ENCODE measurements at regions not wholly inside any gene's neighbourhood (a gene's known extent, or its start where the extent isn't known, plus 50 kb on each side); places are given as distances from the start of the nearest gene placed in this dataset.
"Not testable (repeated sequence)": the region's sequence is repeated elsewhere in the genome, so short reads cannot be mapped to it uniquely, and the experiment has no call there.

GRCh38 chr16:85222155-85222863, 110.0 kb upstream of the CIBAR2 start:
- DNase-seq = no peak

- DNase-seq = no peak
These were observed 113.0 kb upstream of the CIBAR2 start for GRCh38 chr16:85225257-85225656.

GRCh38 chr16:85225721-85226120, 113.4 kb upstream of the CIBAR2 start:
- no peak for DNase-seq

GRCh38 chr16:85227084-85227945, 115.0 kb upstream of the CIBAR2 start:
- DNase-seq = no peak

- no peak for DNase-seq
These were observed 115.9 kb upstream of the CIBAR2 start for GRCh38 chr16:85227946-85228862.

- DNase-seq = no peak
These were observed 116.7 kb upstream of the CIBAR2 start for GRCh38 chr16:85228970-85229430.

- DNase-seq = no peak
These were observed 117.7 kb upstream of the CIBAR2 start for GRCh38 chr16:85229869-85230462.

GRCh38 chr16:85230764-85231383, 118.6 kb upstream of the CIBAR2 start:
- not testable (repeated sequence) for DNase-seq

- DNase-seq = no peak
These were observed 119.7 kb upstream of the CIBAR2 start for GRCh38 chr16:85231959-85232358.

GRCh38 chr16:85232369-85233142, 120.3 kb upstream of the CIBAR2 start:
- no peak for DNase-seq

GRCh38 chr16:85233516-85233915, 121.2 kb upstream of the CIBAR2 start:
- DNase-seq = no peak

GRCh38 chr16:85234310-85235204, 122.3 kb upstream of the CIBAR2 start:
- DNase-seq = no peak

GRCh38 chr16:85235991-85236817, 123.9 kb upstream of the CIBAR2 start:
- no peak for DNase-seq

GRCh38 chr16:85236818-85237150, 124.5 kb upstream of the CIBAR2 start:
- no peak for DNase-seq

GRCh38 chr16:85237817-85238216, 125.5 kb upstream of the CIBAR2 start:
- DNase-seq = no peak

- no peak for DNase-seq
These were observed 126.0 kb upstream of the CIBAR2 start for GRCh38 chr16:85238233-85238647.

- DNase-seq = no peak
These were observed 127.0 kb upstream of the CIBAR2 start for GRCh38 chr16:85239239-85239638.

GRCh38 chr16:85239871-85240270, 127.6 kb upstream of the CIBAR2 start:
- no peak for DNase-seq

All from CD4-positive, alpha-beta T cell treated with Interleukin-6 for 4 hours (primary cell).